G401.6 (cell line): ENCODE measurements at regions not wholly inside any gene's neighbourhood (a gene's known extent, or its start where the extent isn't known, plus 50 kb on each side); places are given as distances from the start of the nearest gene placed in this dataset.

Experiments
- FAIRE-seq: peaks from 2 replicates; lab custom pipeline; 2012; peaks lifted over from hg19 to GRCh38; lab: Jason Lieb, UNC

DNA sequence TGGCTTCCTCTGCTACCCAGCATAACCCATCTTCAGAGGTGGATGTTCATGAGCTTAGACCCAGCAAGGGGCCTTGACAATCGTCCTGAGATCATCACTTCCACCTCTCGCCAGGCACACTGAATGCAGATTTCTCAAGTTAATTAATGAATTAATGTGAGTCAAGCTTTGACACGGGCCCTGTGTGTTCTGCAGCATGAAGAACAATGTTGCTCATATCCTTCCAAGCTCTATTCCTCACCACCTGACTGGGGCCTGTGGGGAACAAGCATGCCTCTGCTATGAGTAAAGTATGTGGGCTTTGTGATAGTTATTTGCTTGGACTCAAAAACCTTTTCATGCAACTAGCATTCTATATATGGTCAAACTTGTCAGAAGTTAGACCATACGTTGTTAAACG, 122.0 kb downstream of the SEC16B start:
- no peak for FAIRE-seq

- FAIRE-seq, result no peak
These were observed 130.9 kb downstream of the SEC16B start for GRCh38 chr1:177838907-177839485.

DNA sequence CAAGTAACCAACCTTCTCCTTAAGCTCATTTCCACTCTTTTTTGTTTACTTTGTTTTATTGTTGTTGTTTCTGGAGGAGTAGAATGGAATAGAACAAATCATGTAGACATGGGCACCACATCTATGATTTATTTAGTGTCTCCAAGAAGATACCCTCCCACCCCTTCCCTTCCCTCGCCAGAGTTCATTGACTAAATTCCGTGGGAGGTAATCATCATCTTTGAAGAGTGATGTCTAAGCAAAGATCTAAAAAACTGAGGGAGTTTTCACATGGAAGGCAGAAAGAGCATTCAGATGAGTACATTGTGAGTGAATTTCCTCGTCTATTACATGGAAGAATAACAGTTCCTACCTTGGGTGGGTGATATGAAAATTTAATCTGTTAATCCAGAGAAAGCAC, 136.2 kb downstream of the SEC16B start:
- FAIRE-seq, result no peak

DNA sequence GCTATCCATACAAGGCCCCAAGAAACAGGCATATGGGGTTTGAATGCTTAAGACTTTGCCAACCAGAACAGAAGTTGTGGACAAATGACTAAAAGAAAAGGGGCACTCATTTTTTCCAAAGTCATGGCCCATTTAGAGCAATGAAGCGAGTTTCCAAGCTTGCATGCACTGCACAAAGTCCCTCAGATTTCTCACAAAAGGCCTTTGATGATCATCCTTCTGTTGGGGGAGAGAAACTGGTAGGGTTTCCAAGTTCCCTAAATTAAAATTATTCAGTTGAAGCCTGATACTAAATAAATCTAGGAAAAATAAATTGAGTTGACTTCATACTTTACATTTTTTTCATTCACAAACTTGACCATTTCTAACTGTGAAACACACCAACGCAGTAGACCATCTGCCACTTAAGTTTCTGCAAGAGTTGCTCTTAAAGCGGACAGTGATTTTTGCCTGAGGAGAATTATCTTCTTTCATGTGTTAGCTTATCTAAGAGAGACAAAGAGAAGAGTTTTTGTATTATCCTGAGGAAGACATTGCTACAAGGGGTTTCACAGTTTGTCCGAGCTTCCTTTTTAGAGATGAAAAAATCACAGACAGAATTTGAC, 139.2 kb downstream of the SEC16B start:
- FAIRE-seq, result no peak

DNA sequence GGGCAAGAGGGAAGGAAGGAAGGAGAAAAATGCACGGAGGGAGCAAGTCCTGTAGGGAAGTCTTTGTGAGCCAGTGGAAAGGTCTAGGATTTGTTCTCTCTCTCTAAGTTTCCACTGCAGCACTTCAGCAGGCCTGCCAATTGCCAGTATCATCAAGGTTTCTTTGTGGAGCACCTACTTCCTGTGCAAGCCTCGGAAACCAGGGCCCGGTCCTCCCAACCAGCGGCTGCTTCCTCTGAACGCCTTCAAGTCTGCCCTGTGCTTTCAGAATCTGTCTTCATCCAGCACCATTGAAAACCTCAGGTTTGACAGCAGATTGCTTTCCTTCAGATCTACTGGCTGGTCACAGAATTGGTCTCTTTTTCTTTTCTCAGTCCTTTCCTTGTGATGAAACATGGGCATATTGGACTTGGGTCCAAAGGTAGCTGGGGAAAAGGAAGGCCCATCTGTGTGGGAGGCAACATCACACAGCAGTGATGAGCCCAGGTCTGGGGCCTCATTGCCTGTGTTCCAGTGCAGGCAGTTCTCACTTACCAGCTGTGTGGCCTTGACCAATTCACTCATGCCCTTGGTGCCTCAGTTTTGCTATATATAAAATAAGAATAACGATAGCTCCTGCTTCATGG, 144.5 kb downstream of the SEC16B start:
- FAIRE-seq, result no peak

DNA sequence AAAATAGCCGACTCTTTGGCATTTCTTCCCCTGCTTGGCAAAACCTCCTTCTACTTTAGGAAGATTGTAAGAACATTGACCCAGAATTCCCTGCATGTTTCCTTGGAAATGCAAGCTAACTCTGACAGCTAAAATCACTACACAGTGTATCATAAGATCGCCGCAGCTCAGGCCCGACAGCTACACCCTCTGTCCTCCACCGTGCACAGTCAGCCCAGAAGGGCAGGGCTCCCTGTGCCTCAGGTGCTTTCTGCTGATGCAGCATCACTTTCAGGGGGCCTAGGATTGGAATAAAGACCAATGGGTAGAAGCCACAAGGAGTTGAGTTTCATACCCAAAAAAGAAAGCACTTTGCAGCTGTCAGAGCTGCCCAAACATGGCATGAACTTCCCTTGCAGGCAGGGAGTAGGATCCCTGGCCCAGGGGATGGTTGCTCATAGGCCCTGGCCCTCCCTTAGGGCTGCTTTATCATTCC, 145.3 kb downstream of the SEC16B start:
- FAIRE-seq, result no peak

DNA sequence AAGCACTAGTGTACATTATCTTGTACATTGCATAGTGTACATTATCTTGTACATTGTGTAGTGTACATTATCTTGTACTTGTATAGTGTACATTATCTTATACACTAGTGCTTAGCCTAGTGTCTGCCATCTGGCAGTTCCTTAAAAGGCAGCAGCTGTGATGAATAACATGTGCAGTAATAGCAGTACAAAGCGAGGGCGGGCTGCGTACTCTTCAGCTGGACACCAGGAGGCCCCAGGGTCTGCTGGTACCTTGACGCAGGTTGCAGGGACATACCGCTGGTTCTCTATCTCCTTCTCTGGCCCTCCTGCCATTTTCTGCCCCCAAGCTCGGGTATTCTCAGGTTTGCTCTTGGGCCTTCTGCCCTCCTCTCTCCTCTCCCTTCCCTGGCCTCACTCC, 149.6 kb downstream of the SEC16B start:
- FAIRE-seq, result no peak

DNA sequence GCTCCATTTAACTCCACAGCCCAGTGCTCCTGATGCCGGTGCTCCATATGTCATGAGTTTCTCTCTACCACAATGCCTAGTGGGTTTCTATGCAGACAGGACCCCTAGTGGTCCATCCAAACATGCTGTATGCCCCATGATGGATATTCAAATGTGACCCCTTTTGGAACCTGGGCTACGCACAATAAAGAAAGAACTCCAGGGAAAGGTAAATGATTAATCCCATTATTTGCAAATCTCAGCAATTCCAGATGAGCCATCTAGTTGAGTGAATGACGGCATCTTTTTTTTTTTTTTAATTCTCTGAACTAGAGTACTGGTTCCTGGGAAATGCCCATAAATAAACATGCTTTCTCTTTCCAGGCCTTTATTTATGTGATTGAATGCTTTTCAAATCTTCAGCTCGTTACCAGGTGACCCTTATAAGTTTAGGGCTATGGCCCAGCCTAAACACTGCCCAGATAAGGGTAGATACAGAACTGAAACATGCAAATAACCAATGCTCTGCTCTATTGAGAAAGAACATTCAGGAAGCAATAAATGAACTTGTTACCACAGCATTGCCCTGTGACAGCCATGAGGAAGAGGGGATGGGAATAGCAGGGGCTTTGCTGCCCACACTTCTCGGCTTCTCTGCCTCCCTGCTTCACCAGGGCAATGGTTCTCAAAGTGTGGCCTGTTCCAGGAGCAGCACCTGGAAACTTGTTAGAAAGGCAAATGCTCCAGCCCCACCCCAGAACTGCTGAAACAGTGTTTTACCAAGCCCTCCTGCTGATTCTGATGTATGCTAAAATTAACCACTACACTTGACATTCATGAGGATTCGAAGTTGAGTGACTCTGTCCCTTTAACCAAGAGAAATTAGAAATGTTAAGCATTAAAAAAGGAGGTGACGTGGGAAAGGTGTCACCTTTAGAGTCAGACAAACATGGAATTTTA, 151.7 kb downstream of the SEC16B start:
- FAIRE-seq, result no peak

- no peak for FAIRE-seq
These were observed 157.2 kb downstream of the SEC16B start for GRCh38 chr1:177812650-177813049.

DNA sequence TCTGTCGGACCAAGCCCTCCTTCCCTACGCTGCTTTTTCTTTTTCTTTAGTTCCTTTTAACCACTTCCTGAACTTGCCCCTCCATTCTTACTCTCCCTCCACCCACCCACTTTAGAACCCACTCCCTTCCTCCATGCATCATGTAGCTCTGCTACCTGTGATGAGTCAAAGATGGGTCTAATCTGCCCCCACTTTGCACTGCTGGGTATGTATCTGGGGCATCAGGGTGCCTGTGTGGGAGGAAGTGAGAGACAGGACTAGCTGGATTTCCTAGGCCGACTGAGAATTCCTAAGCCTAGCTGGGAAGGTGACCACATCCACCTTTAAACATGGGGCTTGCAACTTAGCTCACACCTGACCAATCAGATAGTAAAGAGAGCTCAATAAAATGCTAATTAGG, 157.7 kb downstream of the SEC16B start:
- FAIRE-seq, result no peak

- FAIRE-seq, result no peak
These were observed 158.4 kb downstream of the SEC16B start for GRCh38 chr1:177811429-177811828.

DNA sequence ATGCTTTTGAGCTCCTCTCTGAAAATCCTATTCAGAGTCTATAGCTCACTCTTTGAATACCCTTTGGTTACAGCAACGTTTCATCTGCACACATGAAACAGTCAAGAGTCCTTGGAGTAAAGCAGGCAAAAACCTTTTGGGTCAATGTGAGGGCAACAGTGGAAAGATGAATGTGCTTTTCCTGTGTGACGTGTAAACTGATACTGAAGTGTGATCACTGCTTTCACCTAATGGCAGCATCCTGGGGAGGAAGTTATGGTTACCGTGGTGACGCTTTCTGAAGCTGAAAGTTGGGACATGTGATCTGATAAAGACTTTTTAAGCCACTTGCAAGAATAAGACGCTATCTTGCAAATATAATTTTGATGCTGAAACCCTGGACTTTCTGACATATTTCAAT, 160.0 kb downstream of the SEC16B start:
- no peak for FAIRE-seq

GRCh38 chr1:177802304-177802703, 167.6 kb downstream of the SEC16B start:
- no peak for FAIRE-seq

- no peak for FAIRE-seq
These were observed 168.1 kb downstream of the SEC16B start for GRCh38 chr1:177801790-177802189.

GRCh38 chr1:177800400-177801088, 169.3 kb downstream of the SEC16B start:
- FAIRE-seq, result no peak

- no peak for FAIRE-seq
These were observed 170.1 kb downstream of the SEC16B start for GRCh38 chr1:177799746-177800145.

DNA sequence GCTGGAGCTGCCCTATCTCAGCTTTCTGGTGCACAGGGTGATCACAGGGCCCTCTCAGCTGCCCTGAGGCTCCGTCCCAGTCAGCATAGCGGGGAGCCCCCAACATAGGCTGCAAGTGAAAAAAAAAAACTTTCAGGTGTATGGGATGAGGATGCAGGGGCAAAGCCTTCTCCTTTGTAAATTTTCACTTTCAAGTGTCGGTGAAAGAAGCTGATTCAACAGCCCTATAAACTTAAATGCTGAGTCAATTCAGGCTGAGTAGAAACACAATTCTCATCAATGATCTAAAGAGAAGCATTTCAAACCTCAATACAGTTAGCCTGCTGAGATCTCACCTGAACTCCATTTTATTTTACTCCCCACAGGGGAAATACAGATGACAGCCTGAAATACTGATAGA, 171.2 kb downstream of the SEC16B start:
- no peak for FAIRE-seq

DNA sequence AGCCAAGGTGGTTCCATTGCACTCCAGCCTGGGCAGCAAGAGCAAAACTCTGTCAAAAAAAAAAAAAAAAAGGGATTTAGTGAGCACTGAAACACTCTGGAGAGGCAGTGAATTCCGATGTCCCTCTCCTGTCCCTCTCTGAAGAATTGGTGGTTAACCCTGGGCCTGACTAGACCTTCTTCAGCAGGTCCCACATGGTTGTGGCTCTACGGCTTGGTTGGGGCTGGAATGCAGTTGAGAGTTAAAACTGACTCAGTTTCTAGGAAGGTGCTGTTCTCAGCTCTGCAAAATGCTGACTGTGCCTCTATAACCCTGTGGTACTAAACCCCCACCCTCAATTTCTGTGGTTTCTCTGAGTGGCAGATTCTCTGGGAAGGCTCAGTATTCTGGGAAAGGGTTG, 173.3 kb downstream of the SEC16B start:
- FAIRE-seq, result no peak

DNA sequence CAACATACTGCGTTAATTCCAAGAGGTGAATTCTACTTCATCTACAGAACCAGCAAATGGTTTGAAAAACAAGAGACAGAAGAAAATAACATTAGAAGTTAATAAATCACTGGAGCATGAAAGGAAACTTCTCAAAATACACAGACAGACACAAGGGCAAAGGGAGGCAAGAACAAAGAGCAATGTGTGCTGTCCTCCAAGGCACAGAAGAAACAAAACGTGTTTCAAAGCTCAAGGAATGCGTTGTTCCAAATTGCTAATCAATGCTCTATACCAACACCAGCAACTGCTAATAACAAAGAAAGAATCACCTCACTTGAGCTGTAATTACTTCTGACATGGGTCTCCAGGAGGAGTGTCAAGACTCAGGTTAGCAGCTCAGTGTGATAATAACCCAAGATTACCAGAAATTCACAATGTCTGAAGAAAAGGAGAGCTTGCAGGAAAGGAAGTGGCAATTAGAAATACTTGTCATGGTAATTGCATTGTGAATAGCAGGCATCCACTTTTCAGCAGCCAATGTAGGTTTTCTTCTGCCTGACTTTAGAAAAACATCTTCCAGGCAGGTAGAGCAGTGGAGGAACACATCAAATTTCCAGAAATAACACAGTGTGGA, 175.4 kb downstream of the SEC16B start:
- no peak for FAIRE-seq

- FAIRE-seq, result no peak
These were observed 176.0 kb downstream of the SEC16B start for GRCh38 chr1:177793900-177794299.

DNA sequence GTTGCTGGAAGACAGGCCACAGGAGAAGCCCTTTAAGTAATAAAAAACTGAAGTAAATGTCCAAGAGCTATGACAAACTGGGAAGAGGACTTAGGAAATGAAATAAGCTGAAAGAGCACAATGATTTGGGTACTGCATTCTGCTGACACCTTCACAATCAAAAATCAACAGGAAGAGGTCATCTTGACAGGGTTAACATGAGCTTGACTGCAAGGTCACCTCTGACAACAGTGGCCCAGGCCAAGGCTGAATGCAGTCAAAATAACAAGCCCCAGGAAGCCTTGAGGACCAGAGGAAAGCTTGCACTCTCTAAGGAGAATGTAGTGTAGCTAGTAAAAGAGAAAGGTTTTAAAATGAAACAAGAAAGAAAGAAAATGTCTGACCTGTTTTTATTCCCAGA, 179.3 kb downstream of the SEC16B start:
- FAIRE-seq, result no peak

GRCh38 chr1:177789956-177790355, 179.9 kb downstream of the SEC16B start:
- no peak for FAIRE-seq
